SK-N-SH (cell line): ENCODE measurements at regions not wholly inside any gene's neighbourhood (a gene's known extent, or its start where the extent isn't known, plus 50 kb on each side); places are given as distances from the start of the nearest gene placed in this dataset.

Experiments
- CTCF ChIA-PET: fragments of 300-600, 350-600 bp; formaldehyde crosslinking; extraction: SDS; loops from one replicate; lab custom pipeline; 2021; lab: Yijun Ruan, JAX
- POLR2A ChIA-PET: fragments of 350-600 bp; sonication (Branson Sonifier 250); formaldehyde crosslinking; extraction: SDS; loops from one replicate; lab custom pipeline; 2020; ENCODE audit warnings: antibody characterized with exemption, inconsistent platforms; lab: Yijun Ruan, JAX
- DNase-seq: peaks from one replicate; pipeline ENCODE4 v3.0.0; 2012
- H2AFZ ChIP-seq: fragments of 200-600 bp; sonication (generic); 2 replicates; pipeline ENCODE4 v1.8.1; 2016; ENCODE audit warnings: antibody characterized with exemption, mild to moderate bottlenecking, low read depth
- H3F3A ChIP-seq: fragments of 200-600 bp; sonication (generic); replicated peaks from 2 replicates; pipeline ENCODE3; 2016; ENCODE audit warnings: antibody characterized with exemption, mild to moderate bottlenecking; ENCODE audit not compliant: insufficient read depth
- H3K27ac ChIP-seq, 2 experiments: fragments of 200-500 bp in 1 of 2; fragments of 200-600 bp in 1 of 2; sonication (Bioruptor generic) in 1 of 2; sonication (generic), shearing (Covaris generic) in 1 of 2; 2 replicates each; pipeline versions ENCODE4 v1.5.1 to v1.6.1; 2014 to 2016; ENCODE audit warnings: low read depth in 2 of 2, inconsistent platforms in 1 of 2, low read length in 1 of 2, mild to moderate bottlenecking in 1 of 2, mixed read lengths in 1 of 2
- H3K27me3 ChIP-seq: fragments of 200-600 bp; sonication (generic), shearing (Covaris generic); 2 replicates; pipeline ENCODE4 v1.6.1; 2016; ENCODE audit warnings: mixed run types; ENCODE audit not compliant: insufficient read depth
- H3K36me3 ChIP-seq, 2 experiments: fragments of 200-500 bp in 1 of 2; fragments of 200-600 bp in 1 of 2; sonication (Bioruptor generic) in 1 of 2; sonication (generic) in 1 of 2; replicated peaks in 1 of 2; 2 replicates each; pipeline versions ENCODE3 to v1.5.1; 2014 to 2016; ENCODE audit warnings: low read length in 1 of 2, mild to moderate bottlenecking in 1 of 2; ENCODE audit not compliant: insufficient read depth in 2 of 2, control insufficient read depth in 1 of 2
- H3K4me1 ChIP-seq, 2 experiments: fragments of 200-500 bp in 1 of 2; fragments of 200-600 bp in 1 of 2; sonication (Bioruptor generic) in 1 of 2; sonication (generic), shearing (Covaris generic) in 1 of 2; 2 replicates each; pipeline versions ENCODE4 v1.5.1 to v1.6.1; 2014 to 2016; ENCODE audit warnings: low read depth in 1 of 2, low read length in 1 of 2, mixed run types in 1 of 2; ENCODE audit not compliant: insufficient read depth in 2 of 2, control insufficient read depth in 1 of 2
- H3K4me2 ChIP-seq: fragments of 200-600 bp; sonication (generic), shearing (Covaris generic); 2 replicates; pipeline ENCODE4 v1.6.1; 2017; ENCODE audit warnings: mixed run types
- H3K4me3 ChIP-seq, 2 experiments: fragments of 200-500 bp in 1 of 2; fragments of 200-600 bp in 1 of 2; sonication (Bioruptor generic) in 1 of 2; sonication (generic), shearing (Covaris generic) in 1 of 2; 2 replicates each; pipeline versions ENCODE4 v1.5.1 to v1.8.1; 2014 to 2016; ENCODE audit warnings: low read depth in 2 of 2, inconsistent platforms in 1 of 2, low read length in 1 of 2, mild to moderate bottlenecking in 1 of 2, mixed read lengths in 1 of 2, moderate library complexity in 1 of 2
- H3K79me2 ChIP-seq: fragments of 200-600 bp; sonication (generic); 2 replicates; pipeline ENCODE4 v1.8.1; 2017; ENCODE audit warnings: mild to moderate bottlenecking; ENCODE audit not compliant: insufficient read depth
- H3K9ac ChIP-seq: fragments of 200-600 bp; sonication (generic); 2 replicates; pipeline ENCODE4 v1.6.1; 2017; ENCODE audit warnings: mixed run types
- H3K9me2 ChIP-seq: fragments of 200-600 bp; sonication (generic); 2 replicates; pipeline ENCODE4 v1.6.1; 2017; ENCODE audit warnings: mixed run types
- H3K9me3 ChIP-seq: fragments of 200-600 bp; sonication (generic); 2 replicates; pipeline ENCODE4 v1.6.1; 2017; ENCODE audit warnings: mixed run types, mild to moderate bottlenecking, moderate library complexity
- H4K20me1 ChIP-seq: fragments of 200-600 bp; sonication (generic); 2 replicates; pipeline ENCODE4 v1.6.1; 2017; ENCODE audit warnings: mild to moderate bottlenecking, mixed run types; ENCODE audit not compliant: insufficient read depth
- CHD2 ChIP-seq: fragments of 150-350 bp; IDR thresholded peaks from 2 replicates; pipeline ENCODE4 v1.6.1; 2018; ENCODE audit warnings: low read length; ENCODE audit not compliant: partially characterized antibody
- EP300 ChIP-seq, 2 experiments: IDR thresholded peaks; 2 replicates each; pipeline versions ENCODE4 v1.4.0 to v1.6.1; 2012; ENCODE audit warnings: borderline replicate concordance in 1 of 2, low read depth in 1 of 2, low read length in 1 of 2
- EZH2phosphoT487 ChIP-seq: fragments of 200-600 bp; sonication (generic); IDR thresholded peaks from 2 replicates; pipeline ENCODE4 v1.6.1; 2017; ENCODE audit warnings: low read depth, mixed run types, mild to moderate bottlenecking, antibody characterized with exemption, moderate library complexity, borderline replicate concordance
- FOSL2 ChIP-seq: IDR thresholded peaks from 2 replicates; pipeline ENCODE4 v1.4.0; 2012; ENCODE audit warnings: low read depth, mild to moderate bottlenecking, moderate library complexity, borderline replicate concordance
- FOXJ3 ChIP-seq: sonication (generic); formaldehyde crosslinking; IDR thresholded peaks from 2 replicates; pipeline ENCODE4 v1.5.1; 2020; ENCODE audit warnings: mild to moderate bottlenecking, missing genetic modification reagents
- FOXM1 ChIP-seq: IDR thresholded peaks from 2 replicates; pipeline ENCODE4 v1.4.0; 2012; ENCODE audit warnings: low read depth, mild to moderate bottlenecking
- GABPA ChIP-seq: IDR thresholded peaks from 2 replicates; pipeline ENCODE4 v1.4.0; 2012; ENCODE audit warnings: low read depth, mild to moderate bottlenecking
- JUND ChIP-seq: IDR thresholded peaks from 2 replicates; pipeline ENCODE4 v1.4.0; 2012
- MXI1 ChIP-seq: IDR thresholded peaks from 2 replicates; pipeline ENCODE4 v1.6.1; 2012; ENCODE audit warnings: mild to moderate bottlenecking, low read depth, low read length, improper control_type of control experiment
- NFIC ChIP-seq: IDR thresholded peaks from 2 replicates; pipeline ENCODE4 v1.4.0; 2012; ENCODE audit warnings: borderline replicate concordance
- NRF1 ChIP-seq: IDR thresholded peaks from 2 replicates; pipeline ENCODE4 v1.6.1; 2012; ENCODE audit warnings: low read depth, mild to moderate bottlenecking, low read length
- POLR2AphosphoS5 ChIP-seq: IDR thresholded peaks from 2 replicates; pipeline ENCODE4 v1.6.1; 2012; ENCODE audit warnings: low read depth, low read length
- RFX5 ChIP-seq: IDR thresholded peaks from 2 replicates; pipeline ENCODE4 v1.6.1; 2012; ENCODE audit warnings: mild to moderate bottlenecking, improper control_type of control experiment, low read length
- RXRA ChIP-seq: IDR thresholded peaks from 2 replicates; pipeline ENCODE4 v1.4.0; 2012; ENCODE audit warnings: low read depth, mild to moderate bottlenecking, borderline replicate concordance
- TAF1 ChIP-seq: IDR thresholded peaks from 2 replicates; pipeline ENCODE4 v1.6.1; 2012; ENCODE audit warnings: low read depth, mild to moderate bottlenecking, low read length, moderate library complexity, borderline replicate concordance
- YY1 ChIP-seq: IDR thresholded peaks from 2 replicates; pipeline ENCODE4 v1.4.0; 2012; ENCODE audit warnings: low read depth, mild to moderate bottlenecking
- WGBS: methylation state at CpG from one replicate; pipeline ENCODE4 v1.1.6; 2017; ENCODE audit warnings: low lambda C conversion rate; 5-methylcytosine and 5-hydroxymethylcytosine counted together
- TF ChIP-seq, protein P1 (sequence below): IDR thresholded peaks from 2 replicates; pipeline ENCODE4; 2012
- TF ChIP-seq, protein P2 (sequence below): IDR thresholded peaks from 2 replicates; pipeline ENCODE4 v1.6.1; 2012; ENCODE audit warnings: mild to moderate bottlenecking, low read depth, low read length, moderate library complexity
- TF ChIP-seq, protein P3 (sequence below): IDR thresholded peaks from 2 replicates; pipeline ENCODE4 v1.4.0; 2012; ENCODE audit warnings: low read depth, borderline replicate concordance

DNA sequence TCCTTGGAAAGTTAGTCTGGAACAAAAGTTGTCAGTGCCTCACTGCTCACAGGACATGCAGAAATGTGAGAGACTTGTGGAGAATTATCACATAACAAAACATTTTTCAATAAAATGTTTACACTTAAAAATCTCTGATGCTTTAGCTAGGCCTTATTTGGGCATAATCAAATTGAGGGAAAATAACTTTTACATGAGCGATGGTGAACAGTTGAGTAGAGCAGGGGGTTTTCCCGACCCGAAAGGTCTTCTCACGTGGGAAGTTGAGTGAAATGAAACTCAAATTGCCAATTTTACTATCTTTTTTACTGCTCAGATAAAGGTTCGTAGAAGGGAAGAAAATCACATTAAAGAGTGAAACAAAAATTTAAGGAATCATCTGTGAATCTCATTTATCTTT, 465.6 kb downstream of the MTX2 start:
- Histone ChIP-seq H3K4me2 (no peak overlapping the region), H3K4me3 (no peak overlapping the region), H3K36me3 (no peaks in the 10 kb centered on the region), H3K9me2 (no peaks in the 10 kb centered on the region), H3K9me3 (no peaks in the 10 kb centered on the region), H2AFZ (no peak overlapping the region), H3K9ac (no peak overlapping the region), H3K4me1 (no peaks in the 10 kb centered on the region; a peak in 1 of 4 replicates), H3K79me2 (no peaks in the 10 kb centered on the region), H3F3A (no peaks in the 10 kb centered on the region), H4K20me1 (no peaks in the 10 kb centered on the region), H3K27me3 (no peaks in the 10 kb centered on the region), H3K27ac (no peak overlapping the region)
- ChIA-PET POLR2A (interaction anchor here (0.7 kb wide), 1 partner anchor 17 kb away, joined by 4 read pairs; no protein-coding TSS in a partner anchor), CTCF (no interaction called here)
- 63% methylated on average over 5 of the region's 5 CpGs for WGBS
- TF ChIP-seq FOXM1, result no peak
- TF ChIP-seq YY1, result no peak
- TF ChIP-seq NFIC, result no peak
- no peak for TF ChIP-seq NRF1
- TF ChIP-seq JUND, result no peak
- no peak for TF ChIP-seq GABPA
- TF ChIP-seq, protein P1, sequence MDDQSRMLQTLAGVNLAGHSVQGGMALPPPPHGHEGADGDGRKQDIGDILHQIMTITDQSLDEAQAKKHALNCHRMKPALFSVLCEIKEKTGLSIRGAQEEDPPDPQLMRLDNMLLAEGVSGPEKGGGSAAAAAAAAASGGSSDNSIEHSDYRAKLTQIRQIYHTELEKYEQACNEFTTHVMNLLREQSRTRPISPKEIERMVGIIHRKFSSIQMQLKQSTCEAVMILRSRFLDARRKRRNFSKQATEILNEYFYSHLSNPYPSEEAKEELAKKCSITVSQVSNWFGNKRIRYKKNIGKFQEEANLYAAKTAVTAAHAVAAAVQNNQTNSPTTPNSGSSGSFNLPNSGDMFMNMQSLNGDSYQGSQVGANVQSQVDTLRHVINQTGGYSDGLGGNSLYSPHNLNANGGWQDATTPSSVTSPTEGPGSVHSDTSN, result no peak
- TF ChIP-seq POLR2AphosphoS5, result no peak
- no peak for TF ChIP-seq FOXJ3 (CRISPR knock-in tag)
- no peak for TF ChIP-seq RXRA
- TF ChIP-seq, protein P2, sequence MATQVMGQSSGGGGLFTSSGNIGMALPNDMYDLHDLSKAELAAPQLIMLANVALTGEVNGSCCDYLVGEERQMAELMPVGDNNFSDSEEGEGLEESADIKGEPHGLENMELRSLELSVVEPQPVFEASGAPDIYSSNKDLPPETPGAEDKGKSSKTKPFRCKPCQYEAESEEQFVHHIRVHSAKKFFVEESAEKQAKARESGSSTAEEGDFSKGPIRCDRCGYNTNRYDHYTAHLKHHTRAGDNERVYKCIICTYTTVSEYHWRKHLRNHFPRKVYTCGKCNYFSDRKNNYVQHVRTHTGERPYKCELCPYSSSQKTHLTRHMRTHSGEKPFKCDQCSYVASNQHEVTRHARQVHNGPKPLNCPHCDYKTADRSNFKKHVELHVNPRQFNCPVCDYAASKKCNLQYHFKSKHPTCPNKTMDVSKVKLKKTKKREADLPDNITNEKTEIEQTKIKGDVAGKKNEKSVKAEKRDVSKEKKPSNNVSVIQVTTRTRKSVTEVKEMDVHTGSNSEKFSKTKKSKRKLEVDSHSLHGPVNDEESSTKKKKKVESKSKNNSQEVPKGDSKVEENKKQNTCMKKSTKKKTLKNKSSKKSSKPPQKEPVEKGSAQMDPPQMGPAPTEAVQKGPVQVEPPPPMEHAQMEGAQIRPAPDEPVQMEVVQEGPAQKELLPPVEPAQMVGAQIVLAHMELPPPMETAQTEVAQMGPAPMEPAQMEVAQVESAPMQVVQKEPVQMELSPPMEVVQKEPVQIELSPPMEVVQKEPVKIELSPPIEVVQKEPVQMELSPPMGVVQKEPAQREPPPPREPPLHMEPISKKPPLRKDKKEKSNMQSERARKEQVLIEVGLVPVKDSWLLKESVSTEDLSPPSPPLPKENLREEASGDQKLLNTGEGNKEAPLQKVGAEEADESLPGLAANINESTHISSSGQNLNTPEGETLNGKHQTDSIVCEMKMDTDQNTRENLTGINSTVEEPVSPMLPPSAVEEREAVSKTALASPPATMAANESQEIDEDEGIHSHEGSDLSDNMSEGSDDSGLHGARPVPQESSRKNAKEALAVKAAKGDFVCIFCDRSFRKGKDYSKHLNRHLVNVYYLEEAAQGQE, result no peak
- no peak for TF ChIP-seq RFX5
- TF ChIP-seq EP300 (IDR thresholded peaks at IDR 0.05; ENCODE audit: borderline replicate concordance in 1 of 2, low read depth in 1 of 2, low read length in 1 of 2), result no peak
- no peak for TF ChIP-seq MXI1
- no peak for DNase-seq

DNA sequence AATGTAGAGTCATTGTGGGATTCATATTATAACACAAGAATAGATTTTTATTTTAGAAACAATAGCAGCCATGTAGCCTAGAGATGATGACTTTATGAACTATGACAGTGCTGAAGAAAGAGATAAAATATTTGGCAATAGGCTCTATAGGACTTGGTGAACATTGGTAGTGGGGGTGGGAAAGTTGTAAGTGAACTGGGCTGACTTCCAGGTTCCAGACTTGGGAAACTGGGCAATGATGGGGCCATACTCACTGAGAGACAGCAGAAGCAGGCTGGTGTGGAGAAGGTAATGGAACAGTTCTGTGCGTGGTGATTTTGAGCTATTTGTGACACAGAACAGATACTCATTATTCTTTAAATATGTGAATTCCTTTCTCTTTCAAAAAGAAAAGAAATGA, 470.3 kb upstream of the HNRNPA3 start:
- Histone ChIP-seq H3K9me3 (no peaks in the 10 kb centered on the region), H3K27ac (no peak overlapping the region), H3K4me3 (no peak overlapping the region), H4K20me1 (no peaks in the 10 kb centered on the region), H3K9me2 (no peaks in the 10 kb centered on the region), H3K4me1 (peaks cover 0 to 4% of the 10 kb centered on the region in 2 experiments; a peak in 3 of 4 replicates), H3K4me2 (no peak overlapping the region), H3F3A (no peaks in the 10 kb centered on the region), H3K27me3 (no peaks in the 10 kb centered on the region), H3K79me2 (no peaks in the 10 kb centered on the region), H3K9ac (no peak overlapping the region), H2AFZ (no peak overlapping the region), H3K36me3 (no peaks in the 10 kb centered on the region)
- ChIA-PET POLR2A (no interaction called here), CTCF (interaction anchor here (0.6 to 0.8 kb wide), 2 partner anchors 16 to 51 kb away, joined by 3 read pairs; no protein-coding TSS in a partner anchor)
- DNase-seq, result no peak
- 63% methylated on average over 1 of the region's 1 CpG for WGBS
- TF ChIP-seq FOXJ3 (CRISPR knock-in tag) (no peak), FOSL2 (no peak), NRF1 (no peak), TAF1 (no peak), RXRA (no peak), EZH2phosphoT487 (no peak), YY1 (no peak), CHD2 (no peak)
- TF ChIP-seq, protein P2, result no peak
- TF ChIP-seq, protein P3, sequence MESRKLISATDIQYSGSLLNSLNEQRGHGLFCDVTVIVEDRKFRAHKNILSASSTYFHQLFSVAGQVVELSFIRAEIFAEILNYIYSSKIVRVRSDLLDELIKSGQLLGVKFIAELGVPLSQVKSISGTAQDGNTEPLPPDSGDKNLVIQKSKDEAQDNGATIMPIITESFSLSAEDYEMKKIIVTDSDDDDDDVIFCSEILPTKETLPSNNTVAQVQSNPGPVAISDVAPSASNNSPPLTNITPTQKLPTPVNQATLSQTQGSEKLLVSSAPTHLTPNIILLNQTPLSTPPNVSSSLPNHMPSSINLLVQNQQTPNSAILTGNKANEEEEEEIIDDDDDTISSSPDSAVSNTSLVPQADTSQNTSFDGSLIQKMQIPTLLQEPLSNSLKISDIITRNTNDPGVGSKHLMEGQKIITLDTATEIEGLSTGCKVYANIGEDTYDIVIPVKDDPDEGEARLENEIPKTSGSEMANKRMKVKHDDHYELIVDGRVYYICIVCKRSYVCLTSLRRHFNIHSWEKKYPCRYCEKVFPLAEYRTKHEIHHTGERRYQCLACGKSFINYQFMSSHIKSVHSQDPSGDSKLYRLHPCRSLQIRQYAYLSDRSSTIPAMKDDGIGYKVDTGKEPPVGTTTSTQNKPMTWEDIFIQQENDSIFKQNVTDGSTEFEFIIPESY, result no peak
